GM12878 (cell line): ENCODE measurements at regions not wholly inside any gene's neighbourhood (a gene's known extent, or its start where the extent isn't known, plus 50 kb on each side); places are given as distances from the start of the nearest gene placed in this dataset.

Experiments used
- ATAC-seq: fragments of 200-7000 bp; cut with Tn5 transposase; 3 replicates; pipeline ENCODE4 v1.9.1; 2020; ENCODE audit warnings: mild to moderate bottlenecking, moderate library complexity
- BruUV-seq: library from RNA; stranded (reverse); fragments of 400-500 nt; replicated peaks from 2 replicates; lab custom pipeline; 2021; lab: Mats Ljungman, UMichigan
- CTCF ChIA-PET: fragments of 300-600 bp; sonication (Branson Sonifier 250); formaldehyde crosslinking; extraction: SDS; loops from one replicate; lab custom pipeline; 2021; ENCODE audit warnings: inconsistent platforms; lab: Yijun Ruan, JAX
- POLR2A ChIA-PET: fragments of 350-600 bp; formaldehyde crosslinking; extraction: SDS; loops from one replicate; lab custom pipeline; 2021; ENCODE audit warnings: inconsistent platforms; lab: Charles Lee
- RAD21 ChIA-PET: fragments of 300-600 bp; sonication (Branson Sonifier 250); formaldehyde crosslinking; loops from one replicate; lab custom pipeline; 2023; ENCODE audit warnings: antibody characterized with exemption; ENCODE audit not compliant: unreplicated experiment; lab: Charles Lee
- SMC1A ChIA-PET: fragments of 300-600 bp; sonication (Branson Sonifier 250); formaldehyde crosslinking; loops from one replicate; lab custom pipeline; 2023; ENCODE audit not compliant: unreplicated experiment, uncharacterized antibody; lab: Charles Lee
- DNase-seq: peaks from one replicate; pipeline ENCODE4 v3.0.0-alpha.2; 2011; ENCODE audit warnings: low read depth, low spot score
- FAIRE-seq: peaks from 3 replicates; lab custom pipeline; 2011; peaks lifted over from hg19 to GRCh38; lab: Jason Lieb, UNC
- H2AFZ ChIP-seq: 2 replicates; pipeline ENCODE4 v1.6.0; 2011; ENCODE audit warnings: low read depth, low read length, control low read depth; ENCODE audit not compliant: control insufficient read depth
- H3K27ac ChIP-seq: 2 replicates; pipeline ENCODE4 v1.5.1; 2011; ENCODE audit warnings: control low read depth; ENCODE audit not compliant: control insufficient read depth, insufficient read depth
- H3K27me3 ChIP-seq, 2 experiments: replicated peaks in 1 of 2; 2 replicates each; pipeline versions ENCODE4 v1.6.0 to v1.6.1; 2011; ENCODE audit warnings: low read length in 1 of 2; ENCODE audit not compliant: control insufficient read depth in 2 of 2, insufficient read depth in 2 of 2
- H3K36me3 ChIP-seq, 2 experiments: 2 replicates each; pipeline ENCODE4 v1.5.1; 2011; ENCODE audit warnings: low read length in 1 of 2; ENCODE audit not compliant: control insufficient read depth in 2 of 2, insufficient read depth in 2 of 2
- H3K4me1 ChIP-seq: 2 replicates; pipeline ENCODE4 v1.6.1; 2011; ENCODE audit warnings: mild to moderate bottlenecking, low read length, moderate library complexity, mixed read lengths; ENCODE audit not compliant: control insufficient read depth, insufficient read depth
- H3K4me2 ChIP-seq: 2 replicates; pipeline ENCODE4 v1.6.0; 2011; ENCODE audit warnings: control low read depth; ENCODE audit not compliant: control insufficient read depth, insufficient read depth
- H3K4me3 ChIP-seq: fragments of 200-600 bp; sonication (generic); 2 replicates; pipeline ENCODE4 v1.5.1; 2016
- H3K79me2 ChIP-seq: 2 replicates; pipeline ENCODE4 v1.6.0; 2011; ENCODE audit warnings: low read length; ENCODE audit not compliant: control insufficient read depth, insufficient read depth
- H3K9ac ChIP-seq: 2 replicates; pipeline ENCODE4 v1.8.0; 2011; ENCODE audit warnings: low read length, control low read depth, mixed read lengths; ENCODE audit not compliant: control insufficient read depth, insufficient read depth
- H3K9me3 ChIP-seq: replicated peaks from 3 replicates; pipeline ENCODE4 v1.5.1; 2011; ENCODE audit warnings: mild to moderate bottlenecking, low read length; ENCODE audit not compliant: control insufficient read depth, insufficient read depth
- H4K20me1 ChIP-seq: 2 replicates; pipeline ENCODE4 v1.6.0; 2011; ENCODE audit not compliant: control insufficient read depth, insufficient read depth
- BMI1 ChIP-seq: fragments of 450-650 bp; IDR thresholded peaks from 2 replicates; pipeline ENCODE4 v1.6.1; 2016; ENCODE audit warnings: mild to moderate bottlenecking, moderate library complexity, borderline replicate concordance
- CHD1 ChIP-seq: IDR thresholded peaks from 2 replicates; pipeline ENCODE4 v1.6.1; 2012; ENCODE audit warnings: low read depth, low read length, improper control_type of control experiment
- EED ChIP-seq: sonication (generic); IDR thresholded peaks from 2 replicates; pipeline ENCODE4 v1.6.1; 2016; ENCODE audit warnings: antibody characterized with exemption, low read depth
- GATAD2B ChIP-seq: fragments of 450-650 bp; conservative IDR thresholded peaks from 2 replicates; pipeline ENCODE4 v1.6.1; 2017; ENCODE audit warnings: low read depth, mild to moderate bottlenecking, moderate library complexity
- IRF5 ChIP-seq: fragments of 450-650 bp; IDR thresholded peaks from 2 replicates; pipeline ENCODE4 v1.6.1; 2017; ENCODE audit warnings: borderline replicate concordance
- MEF2A ChIP-seq: IDR thresholded peaks from 2 replicates; pipeline ENCODE4 v1.6.1; 2011; ENCODE audit warnings: low read depth, mild to moderate bottlenecking, low read length, moderate library complexity; ENCODE audit not compliant: insufficient read depth
- MTA2 ChIP-seq: fragments of 450-650 bp; IDR thresholded peaks from 2 replicates; pipeline ENCODE4 v1.6.1; 2016; ENCODE audit warnings: low read depth, mild to moderate bottlenecking, moderate library complexity
- SIX5 ChIP-seq: IDR thresholded peaks from 2 replicates; pipeline ENCODE4 v1.6.1; 2011; ENCODE audit warnings: mild to moderate bottlenecking, low read depth, low read length, moderate library complexity; ENCODE audit not compliant: severe bottlenecking
- SMARCA5 ChIP-seq: fragments of 450-650 bp; IDR thresholded peaks from 2 replicates; pipeline ENCODE4 v1.6.1; 2017; ENCODE audit warnings: mild to moderate bottlenecking
- ZNF274 ChIP-seq: IDR thresholded peaks from one replicate; pipeline ENCODE4 v1.8.0; 2011; ENCODE audit not compliant: insufficient read length, insufficient read depth
- ZNF592 ChIP-seq: fragments of 450-650 bp; IDR thresholded peaks from 2 replicates; pipeline ENCODE4 v1.6.1; 2017; ENCODE audit warnings: mild to moderate bottlenecking, moderate library complexity
- ZNF687 ChIP-seq: fragments of 450-650 bp; IDR thresholded peaks from 2 replicates; pipeline ENCODE4 v1.6.1; 2017; ENCODE audit warnings: mild to moderate bottlenecking, moderate library complexity
- WGBS: methylation state at CpG from one replicate; pipeline ENCODE4 v1.1.6; 2016; ENCODE audit warnings: low lambda C conversion rate; ENCODE audit not compliant: insufficient replicate concordance, insufficient coverage; ENCODE audit errors: missing lambda C conversion rate; 5-methylcytosine and 5-hydroxymethylcytosine counted together
- in situ Hi-C: fragments of 300-500 bp; cut with MboI; formaldehyde crosslinking; loops from 9 replicates; pipeline ENCODE4 v1.14.3; 2018; ENCODE audit warnings: mixed read lengths
- intact Hi-C: fragments of 100-400 bp; cut with micrococcal nuclease; formaldehyde crosslinking; loops from one replicate; pipeline ENCODE4 v1.14.2; 2022; ENCODE audit not compliant: unreplicated experiment

- no peak for TF ChIP-seq ZNF687
- TF ChIP-seq BMI1, result no peak
These were observed 152.8 kb upstream of the AFDN start (continued) for GRCh38 chr6:167673946-167674345.

- Histone ChIP-seq H2AFZ (no peak overlapping the region), H3K4me3 (no peak overlapping the region), H4K20me1 (no peaks in the 10 kb centered on the region), H3K9me3 (no peaks in the 10 kb centered on the region; the same call in 2 of the 3 replicates), H3K79me2 (no peaks in the 10 kb centered on the region), H3K9ac (no peak overlapping the region), H3K36me3 (no peaks in the 10 kb centered on the region), H3K4me2 (no peak overlapping the region), H3K4me1 (no peaks in the 10 kb centered on the region), H3K27me3 (peaks cover 0 to 6% of the 10 kb centered on the region in 2 experiments; a peak in 3 of 4 replicates), H3K27ac (no peak overlapping the region)
- intact Hi-C loops (no loop called here), in situ Hi-C loops (no loop called here)
- DNase-seq, result no peak
- BruUV-seq, result no TSS peak
- POLR2A ChIA-PET, result no interaction called here
- no peak for ATAC-seq
- FAIRE-seq, result no peak
- CTCF ChIA-PET, result no interaction called here
- RAD21 ChIA-PET, result no interaction called here
- SMC1A ChIA-PET, result no interaction called here
- WGBS, result 36% methylated on average over 7 of the region's 7 CpGs
- TF ChIP-seq EED (no peak), ZNF274 (no peak), IRF5 (no peak), MEF2A (no peak), GATAD2B (no peak), MTA2 (no peak), SMARCA5 (no peak), ZNF592 (no peak), SIX5 (no peak), CHD1 (no peak)
- TF ChIP-seq, all 136 proteins: peak for 0
These were observed 152.2 kb upstream of the AFDN start for GRCh38 chr6:167674486-167674885.
